ENCODE measurements at regions not wholly inside any gene's neighbourhood (a gene's known extent, or its start where the extent isn't known, plus 50 kb on each side); places are given as distances from the start of the nearest gene placed in this dataset.

DNA sequence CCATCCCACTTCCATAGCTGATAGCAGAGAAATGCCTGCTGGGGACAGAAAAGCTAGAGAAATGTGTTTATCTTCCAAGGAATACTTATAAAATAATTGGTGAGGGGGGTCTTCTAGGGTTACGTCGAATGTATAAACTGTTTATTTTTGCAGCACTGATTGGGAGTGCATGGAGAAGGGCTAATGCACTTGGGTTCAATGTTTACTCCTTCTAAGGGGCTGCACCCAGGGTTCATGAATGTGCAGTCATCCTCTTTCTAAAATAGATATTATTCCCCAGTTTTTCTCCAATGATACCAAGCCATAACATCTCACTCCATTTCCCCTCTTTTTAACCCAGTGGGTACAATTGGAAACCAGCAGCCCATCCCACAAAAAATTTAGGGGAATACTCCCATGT lies 336.9 kb downstream of the ETS1 start:
- no peak for TF ChIP-seq CTCF (IDR thresholded peaks at IDR 0.05)
- TF ChIP-seq POLR2A (IDR thresholded peaks at IDR 0.05) = no peak
- no peak for TF ChIP-seq POLR2AphosphoS5 (IDR thresholded peaks at IDR 0.05)
- H3K27ac ChIP-seq = no peak overlapping the region
- no peak overlapping the region for H3K4me3 ChIP-seq
- H3K9me3 ChIP-seq = no peaks in the 10 kb centered on the region
- WGBS = 71% methylated on average over 2 of the region's 2 CpGs
- no peaks in the 10 kb centered on the region for H3K36me3 ChIP-seq
- no peaks in the 10 kb centered on the region for H3K27me3 ChIP-seq (replicated peaks; ENCODE audit: insufficient read depth)
- H3K4me1 ChIP-seq (replicated peaks) = no peaks in the 10 kb centered on the region
- no peak for DNase-seq (ENCODE audit: low spot score)
- intact Hi-C loops (cut with DNase I) = no loop called here

DNA sequence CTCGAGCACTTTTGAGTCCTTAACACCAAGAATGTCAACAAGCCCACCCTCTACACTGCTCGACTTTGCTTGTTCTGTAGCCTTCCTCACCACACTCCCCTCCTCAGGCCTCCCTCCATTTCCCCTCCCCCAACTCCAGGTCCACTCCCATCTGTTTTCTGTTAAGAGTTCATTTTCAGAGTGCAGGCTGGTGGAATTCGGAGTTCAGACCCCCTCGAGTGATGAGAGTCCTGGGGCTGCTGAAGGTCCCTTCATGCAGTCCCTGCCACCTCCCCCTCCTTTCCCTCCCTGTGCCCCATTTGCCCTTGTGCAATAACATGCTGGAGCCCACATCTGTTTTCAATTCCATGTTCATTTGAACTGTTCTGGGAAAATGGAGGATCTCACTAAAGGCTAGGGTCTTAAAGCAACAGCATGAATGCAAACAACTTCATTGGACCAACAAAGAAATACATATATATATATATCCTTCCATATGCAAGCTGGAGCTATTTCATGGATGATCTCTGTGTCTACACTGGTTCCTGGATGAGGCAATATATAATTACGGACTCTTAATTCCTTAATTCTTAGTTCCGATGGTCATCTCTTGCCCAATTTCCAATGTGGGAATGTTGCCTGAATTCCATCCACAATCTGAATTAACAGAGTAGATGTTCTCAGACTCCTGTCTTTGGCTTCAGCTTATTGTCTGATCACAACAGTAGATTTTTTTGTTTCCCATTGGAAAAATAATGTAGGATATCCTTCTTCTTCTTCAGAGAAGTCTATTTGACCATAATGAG lies 340.4 kb downstream of the ETS1 start:
- no peak for TF ChIP-seq POLR2AphosphoS5 (IDR thresholded peaks at IDR 0.05)
- TF ChIP-seq POLR2A (IDR thresholded peaks at IDR 0.05) = no peak
- no peak for TF ChIP-seq CTCF (IDR thresholded peaks at IDR 0.05)
- Histone ChIP-seq H3K36me3 (no peaks in the 10 kb centered on the region), H3K9me3 (no peaks in the 10 kb centered on the region), H3K27me3 (replicated peaks; ENCODE audit: insufficient read depth) (no peaks in the 10 kb centered on the region), H3K4me1 (replicated peaks) (no peaks in the 10 kb centered on the region), H3K27ac (no peak overlapping the region), H3K4me3 (no peak overlapping the region)
- WGBS = 66% methylated on average over 6 of the region's 6 CpGs
- intact Hi-C loops (cut with DNase I) = no loop called here
- no peak for DNase-seq (ENCODE audit: low spot score)

GRCh38 chr11:128246364-128246801 lies 341.0 kb downstream of the ETS1 start:
- H3K4me3 ChIP-seq = no peak overlapping the region
- DNase-seq (ENCODE audit: low spot score) = no peak
- intact Hi-C loops (cut with DNase I) = no loop called here
- no peak overlapping the region for H3K27ac ChIP-seq
- WGBS = 55% methylated on average over 8 of the region's 8 CpGs
- no peaks in the 10 kb centered on the region for H3K4me1 ChIP-seq (replicated peaks)
- TF ChIP-seq CTCF (IDR thresholded peaks at IDR 0.05) (no peak), POLR2AphosphoS5 (IDR thresholded peaks at IDR 0.05) (no peak), POLR2A (IDR thresholded peaks at IDR 0.05) (no peak)
- no peaks in the 10 kb centered on the region for H3K9me3 ChIP-seq
- H3K36me3 ChIP-seq = no peaks in the 10 kb centered on the region
- H3K27me3 ChIP-seq (replicated peaks; ENCODE audit: insufficient read depth) = no peaks in the 10 kb centered on the region

DNA sequence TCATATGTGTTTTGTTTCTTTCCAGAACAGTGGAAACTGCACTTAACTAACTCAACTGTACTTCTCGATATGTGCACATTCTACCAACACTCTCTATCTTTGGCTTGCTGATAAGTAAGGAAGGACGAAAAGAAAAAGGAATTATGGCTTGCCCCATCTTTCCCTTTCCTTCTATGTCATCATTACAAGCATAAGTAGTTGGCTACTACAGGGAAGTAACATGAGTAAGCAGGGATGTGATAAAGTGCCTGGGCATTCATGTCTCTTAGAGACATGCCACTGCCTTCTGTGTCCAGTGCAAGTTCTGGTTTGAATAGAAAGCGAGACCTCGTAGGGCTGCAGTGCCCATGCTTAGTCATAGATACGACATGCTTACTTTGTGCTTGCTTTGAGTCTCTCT lies 342.5 kb downstream of the ETS1 start:
- 95% methylated on average over 5 of the region's 5 CpGs for WGBS
- no peak overlapping the region for H3K27ac ChIP-seq
- TF ChIP-seq CTCF (IDR thresholded peaks at IDR 0.05) = no peak
- TF ChIP-seq POLR2AphosphoS5 (IDR thresholded peaks at IDR 0.05) = no peak
- no peak for TF ChIP-seq POLR2A (IDR thresholded peaks at IDR 0.05)
- H3K4me1 ChIP-seq (replicated peaks) = no peaks in the 10 kb centered on the region
- intact Hi-C loops (cut with DNase I) = no loop called here
- no peaks in the 10 kb centered on the region for H3K9me3 ChIP-seq
- no peaks in the 10 kb centered on the region for H3K27me3 ChIP-seq (replicated peaks; ENCODE audit: insufficient read depth)
- no peak for DNase-seq (ENCODE audit: low spot score)
- H3K36me3 ChIP-seq = no peaks in the 10 kb centered on the region
- no peak overlapping the region for H3K4me3 ChIP-seq

- H3K9me3 ChIP-seq = no peaks in the 10 kb centered on the region
- no peak for TF ChIP-seq POLR2A (IDR thresholded peaks at IDR 0.05)
- no peak for TF ChIP-seq POLR2AphosphoS5 (IDR thresholded peaks at IDR 0.05)
- TF ChIP-seq CTCF (IDR thresholded peaks at IDR 0.05) = no peak
- H3K4me1 ChIP-seq (replicated peaks) = no peaks in the 10 kb centered on the region
- no peaks in the 10 kb centered on the region for H3K36me3 ChIP-seq
- DNase-seq (ENCODE audit: low spot score) = no peak
- no peak overlapping the region for H3K27ac ChIP-seq
- 90% methylated on average over 1 of the region's 1 CpG for WGBS
- H3K27me3 ChIP-seq (replicated peaks; ENCODE audit: insufficient read depth) = no peaks in the 10 kb centered on the region
- intact Hi-C loops (cut with DNase I) = no loop called here
- no peak overlapping the region for H3K4me3 ChIP-seq
Observed at GRCh38 chr11:128242451-128242850, 344.9 kb downstream of the ETS1 start.

Measured in prostate gland (tissue), 2 donors.